H1 (cell line): ENCODE measurements at regions not wholly inside any gene's neighbourhood (a gene's known extent, or its start where the extent isn't known, plus 50 kb on each side); places are given as distances from the start of the nearest gene placed in this dataset.

Source experiments
- CTCF ChIA-PET: fragments of 300-600 bp; sonication (Branson Sonifier 250); formaldehyde crosslinking; loops from one replicate; lab custom pipeline; 2021; ENCODE audit not compliant: partially characterized antibody; lab: Charles Lee
- POLR2A ChIA-PET: fragments of 300-600 bp; sonication (Branson Sonifier 250); formaldehyde crosslinking; loops from one replicate; lab custom pipeline; 2021; ENCODE audit warnings: inconsistent platforms; ENCODE audit not compliant: partially characterized antibody; lab: Charles Lee
- DNase-seq, 2 experiments: peaks; one replicate each; pipeline versions ENCODE4 v3.0.0 to v3.0.0-alpha.2; 2010 to 2022; ENCODE audit warnings: low spot score in 2 of 2, low read depth in 1 of 2, mixed read lengths in 1 of 2
- FAIRE-seq: peaks from 2 replicates; lab custom pipeline; 2011; peaks lifted over from hg19 to GRCh38; lab: Jason Lieb, UNC
- H2AFZ ChIP-seq: 2 replicates; pipeline ENCODE4 v1.8.1; 2012; ENCODE audit warnings: low read length, inconsistent platforms
- H2AK5ac ChIP-seq: 2 replicates; pipeline ENCODE4 v1.6.1; 2013; ENCODE audit warnings: low read depth, low read length
- H2BK120ac ChIP-seq: replicated peaks from 2 replicates; pipeline ENCODE3; 2013; ENCODE audit warnings: low read depth, low read length, inconsistent platforms
- H2BK12ac ChIP-seq: 2 replicates; pipeline ENCODE4 v1.6.1; 2013; ENCODE audit warnings: low read depth, low read length
- H2BK15ac ChIP-seq: 2 replicates; pipeline ENCODE4 v1.6.1; 2013; ENCODE audit warnings: low read length
- H2BK20ac ChIP-seq: 2 replicates; pipeline ENCODE4 v1.6.1; 2013; ENCODE audit warnings: low read length
- H2BK5ac ChIP-seq: 2 replicates; pipeline ENCODE4 v1.6.1; 2013; ENCODE audit warnings: low read depth, low read length
- H3K14ac ChIP-seq: 2 replicates; pipeline ENCODE4 v1.6.1; 2013; ENCODE audit warnings: inconsistent platforms; ENCODE audit not compliant: insufficient read length
- H3K18ac ChIP-seq: 2 replicates; pipeline ENCODE4 v1.6.1; 2013; ENCODE audit warnings: low read length; ENCODE audit errors: extremely low read depth
- H3K23ac ChIP-seq: 2 replicates; pipeline ENCODE4 v1.6.1; 2013; ENCODE audit warnings: inconsistent platforms; ENCODE audit not compliant: insufficient read length
- H3K23me2 ChIP-seq: 2 replicates; pipeline ENCODE4 v1.6.1; 2013; ENCODE audit warnings: low read depth, low read length
- H3K27ac ChIP-seq: 2 replicates; pipeline ENCODE4 v1.6.1; 2011; ENCODE audit warnings: low read depth, low read length, inconsistent platforms
- H3K27me3 ChIP-seq, 4 experiments: replicated peaks in 1 of 4; 1 replicate in 1 of 4; 2 replicates in 3 of 4; pipeline versions ENCODE4 v1.6.1 to v1.8.1; 2011 to 2013; ENCODE audit warnings: low read length in 3 of 4, mild to moderate bottlenecking in 3 of 4, inconsistent platforms in 2 of 4, mixed read lengths in 2 of 4, moderate library complexity in 1 of 4; ENCODE audit not compliant: control insufficient read depth in 3 of 4, insufficient read depth in 3 of 4; ENCODE audit errors: extremely low read depth in 1 of 4
- H3K36me3 ChIP-seq, 4 experiments: 2 replicates each; pipeline versions ENCODE4 v1.6.1 to v1.8.1; 2011 to 2013; ENCODE audit warnings: mild to moderate bottlenecking in 4 of 4, low read length in 3 of 4, moderate library complexity in 2 of 4, control low read depth in 1 of 4, inconsistent platforms in 1 of 4; ENCODE audit not compliant: insufficient read depth in 4 of 4, control insufficient read depth in 2 of 4
- H3K4ac ChIP-seq: replicated peaks from 2 replicates; pipeline ENCODE3; 2013; ENCODE audit warnings: low read length, low read depth, mixed read lengths, inconsistent platforms; ENCODE audit not compliant: insufficient read length
- H3K4me1 ChIP-seq, 4 experiments: replicated peaks in 1 of 4; 1 replicate in 1 of 4; 2 replicates in 3 of 4; pipeline versions ENCODE4 v1.6.1 to v1.8.1; 2011 to 2013; ENCODE audit warnings: low read length in 3 of 4, inconsistent platforms in 2 of 4, mixed read lengths in 1 of 4; ENCODE audit not compliant: insufficient read depth in 4 of 4, control insufficient read depth in 3 of 4
- H3K4me2 ChIP-seq, 2 experiments: 2 replicates each; pipeline versions ENCODE4 v1.6.1 to v1.8.1; 2011 to 2013; ENCODE audit warnings: low read depth in 2 of 2, low read length in 2 of 2, control low read depth in 1 of 2, inconsistent platforms in 1 of 2, mild to moderate bottlenecking in 1 of 2; ENCODE audit not compliant: insufficient read depth in 1 of 2
- H3K4me3 ChIP-seq, 4 experiments: fragments of 200-600, 300-600 bp in 1 of 4; sonication (generic), shearing (Covaris generic), sonication (Bioruptor Twin) in 1 of 4; 2 replicates each; pipeline versions ENCODE4 v1.5.1 to v1.8.1; 2011 to 2016; ENCODE audit warnings: low read length in 4 of 4, low read depth in 3 of 4, control low read depth in 2 of 4, inconsistent platforms in 2 of 4, mild to moderate bottlenecking in 2 of 4, mixed read lengths in 1 of 4, moderate library complexity in 1 of 4; ENCODE audit not compliant: insufficient read depth in 2 of 4; ENCODE audit errors: extremely low read depth in 1 of 4
- H3K56ac ChIP-seq: replicated peaks from 2 replicates; pipeline ENCODE3; 2013; ENCODE audit warnings: low read depth, mild to moderate bottlenecking, mixed read lengths, low read length, inconsistent platforms; ENCODE audit not compliant: insufficient read length
- H3K79me1 ChIP-seq: 2 replicates; pipeline ENCODE4 v1.6.1; 2013; ENCODE audit warnings: low read depth, low read length, control low read depth
- H3K79me2 ChIP-seq, 2 experiments: 2 replicates each; pipeline versions ENCODE4 v1.6.1 to v1.8.1; 2012 to 2013; ENCODE audit warnings: low read length in 2 of 2, mild to moderate bottlenecking in 2 of 2, inconsistent platforms in 1 of 2; ENCODE audit not compliant: insufficient read depth in 2 of 2, control insufficient read depth in 1 of 2
- H3K9ac ChIP-seq, 4 experiments: replicated peaks in 1 of 4; 1 replicate in 1 of 4; 2 replicates in 3 of 4; pipeline versions ENCODE4 v1.6.1 to v1.8.1; 2011 to 2013; ENCODE audit warnings: low read depth in 3 of 4, low read length in 3 of 4, control low read depth in 2 of 4, mild to moderate bottlenecking in 2 of 4, moderate library complexity in 2 of 4, inconsistent platforms in 1 of 4; ENCODE audit errors: extremely low read depth in 1 of 4
- H3K9me3 ChIP-seq, 2 experiments: 2 replicates each; pipeline versions ENCODE4 v1.6.1 to v1.8.1; 2012 to 2013; ENCODE audit warnings: mild to moderate bottlenecking in 2 of 2, moderate library complexity in 2 of 2, control low read depth in 1 of 2, inconsistent platforms in 1 of 2, low read depth in 1 of 2, low read length in 1 of 2, mixed read lengths in 1 of 2; ENCODE audit not compliant: insufficient read depth in 2 of 2
- H4K20me1 ChIP-seq, 2 experiments: replicated peaks in 1 of 2; 2 replicates each; pipeline versions ENCODE3 to v1.8.1; 2011 to 2013; ENCODE audit warnings: inconsistent platforms in 2 of 2, low read length in 2 of 2, mild to moderate bottlenecking in 1 of 2; ENCODE audit not compliant: insufficient read depth in 2 of 2, control insufficient read depth in 1 of 2
- H4K5ac ChIP-seq: 2 replicates; pipeline ENCODE4 v1.6.1; 2013; ENCODE audit warnings: low read length, low read depth, mixed read lengths, inconsistent platforms; ENCODE audit not compliant: insufficient read length
- H4K8ac ChIP-seq: 2 replicates; pipeline ENCODE4 v1.8.0; 2013; ENCODE audit warnings: mild to moderate bottlenecking, moderate library complexity, low read length, inconsistent platforms; ENCODE audit not compliant: insufficient read depth; ENCODE audit errors: extremely low read depth
- H4K91ac ChIP-seq: replicated peaks from 2 replicates; pipeline ENCODE3; 2013; ENCODE audit warnings: low read length, mixed read lengths, inconsistent platforms; ENCODE audit not compliant: insufficient read length
- NANOG ChIP-seq: IDR thresholded peaks from 2 replicates; pipeline ENCODE4 v1.6.1; 2011; ENCODE audit warnings: low read length, low read depth, mild to moderate bottlenecking, inconsistent platforms; ENCODE audit not compliant: insufficient read depth, poor library complexity, severe bottlenecking
- SRF ChIP-seq: IDR thresholded peaks from 2 replicates; pipeline ENCODE4 v1.6.1; 2011; ENCODE audit warnings: mild to moderate bottlenecking, low read depth, low read length, moderate library complexity
- WGBS, 2 experiments: shearing (Covaris generic) in 1 of 2; methylation state at CpG; one replicate each; pipeline versions ENCODE4 v1.1.6 to v1.1.7; 2013 to 2015; ENCODE audit warnings: low lambda C conversion rate in 2 of 2, mixed read lengths in 2 of 2, inconsistent platforms in 1 of 2, low coverage in 1 of 2, missing lambda C conversion rate in 1 of 2; ENCODE audit not compliant: insufficient replicate concordance in 2 of 2, insufficient coverage in 1 of 2, insufficient read length in 1 of 2; ENCODE audit errors: extremely low coverage in 1 of 2, missing lambda C conversion rate in 1 of 2; 5-methylcytosine and 5-hydroxymethylcytosine counted together

- H3K4me3 ChIP-seq, result no peak overlapping the region
- H3K4ac ChIP-seq, result no peak overlapping the region
- no peak overlapping the region for H4K5ac ChIP-seq
- no peak overlapping the region for H2BK12ac ChIP-seq
- no peak overlapping the region for H2BK20ac ChIP-seq
- H3K23ac ChIP-seq, result no peak overlapping the region
- ChIA-PET CTCF (no interaction called here), POLR2A (no interaction called here)
- no peak overlapping the region for H4K91ac ChIP-seq
- DNase-seq (no peak), FAIRE-seq (no peak)
- no peak overlapping the region for H3K9ac ChIP-seq
- H3K4me2 ChIP-seq, result no peak overlapping the region
- no peak overlapping the region for H3K56ac ChIP-seq
- no peak overlapping the region for H3K18ac ChIP-seq
- H3K9me3 ChIP-seq, result no peaks in the 10 kb centered on the region; a peak in 1 of 4 replicates
- 100% methylated on average over 1 of the region's 1 CpG; no CpG with 5 or more reads in 1 of the 2 experiments for WGBS, 2 experiments
- H3K14ac ChIP-seq, result no peak overlapping the region
- H2AFZ ChIP-seq, result no peak overlapping the region
- no peaks in the 10 kb centered on the region for H3K36me3 ChIP-seq
- no peak overlapping the region for H2AK5ac ChIP-seq
- H4K8ac ChIP-seq, result no peak overlapping the region
- no peak overlapping the region for H2BK15ac ChIP-seq
- no peak overlapping the region for H2BK120ac ChIP-seq
- H4K20me1 ChIP-seq, result no peaks in the 10 kb centered on the region
- no peaks in the 10 kb centered on the region for H3K79me1 ChIP-seq
- H3K79me2 ChIP-seq, result no peaks in the 10 kb centered on the region
- H3K23me2 ChIP-seq, result no peaks in the 10 kb centered on the region
- no peaks in the 10 kb centered on the region for H3K27me3 ChIP-seq
- no peak overlapping the region for H2BK5ac ChIP-seq
- no peak for TF ChIP-seq SRF
- no peak for TF ChIP-seq NANOG
- H3K27ac ChIP-seq, result no peak overlapping the region
- H3K4me1 ChIP-seq, result no peaks in the 10 kb centered on the region
Measured at GRCh38 chr13:90168953-90169352, 1178.5 kb upstream of the MIR17HG start.
